Fibroblast of villous mesenchyme (primary cell): ENCODE measurements at regions not wholly inside any gene's neighbourhood (a gene's known extent, or its start where the extent isn't known, plus 50 kb on each side); places are given as distances from the start of the nearest gene placed in this dataset.

ENCODE experiments used
- DNase-seq: peaks from one replicate; pipeline ENCODE4 v3.0.0-alpha.2; 2010; ENCODE audit warnings: low read depth
- H3K4me3 ChIP-seq: 2 replicates; pipeline ENCODE4 v1.5.1; 2011; ENCODE audit warnings: low read depth, mild to moderate bottlenecking, low read length
- CTCF ChIP-seq: IDR thresholded peaks from 2 replicates; pipeline ENCODE4 v1.5.1; 2012; ENCODE audit warnings: low read depth, mild to moderate bottlenecking, low read length; ENCODE audit not compliant: insufficient read depth

- DNase-seq = no peak
- TF ChIP-seq CTCF = no peak
- H3K4me3 ChIP-seq = no peak overlapping the region
Observed at GRCh38 chrX:20402956-20403355, 136.2 kb upstream of the RPS6KA3 start.

GRCh38 chrX:20399728-20400414 is 133.2 kb upstream of the RPS6KA3 start:
- no peak for TF ChIP-seq CTCF
- DNase-seq = no peak
- H3K4me3 ChIP-seq = no peak overlapping the region

- DNase-seq = no peak
- no peak overlapping the region for H3K4me3 ChIP-seq
- TF ChIP-seq CTCF = no peak
Observed at GRCh38 chrX:20397587-20397986, 130.9 kb upstream of the RPS6KA3 start.

- H3K4me3 ChIP-seq = no peak overlapping the region
- no peak for TF ChIP-seq CTCF
- DNase-seq = no peak
Observed at GRCh38 chrX:20394451-20394850, 127.7 kb upstream of the RPS6KA3 start.

GRCh38 chrX:20393944-20394343 is 127.2 kb upstream of the RPS6KA3 start:
- peak; percentile 53 for DNase-seq
- H3K4me3 ChIP-seq = no peak overlapping the region
- no peak for TF ChIP-seq CTCF

- no peak overlapping the region for H3K4me3 ChIP-seq
- peak; percentile 61 for DNase-seq
- no peak for TF ChIP-seq CTCF
Observed at GRCh38 chrX:20388594-20388993, 121.9 kb upstream of the RPS6KA3 start.

GRCh38 chrX:20383477-20383876 is 116.8 kb upstream of the RPS6KA3 start:
- no peak for TF ChIP-seq CTCF
- peak; percentile 33 for DNase-seq
- H3K4me3 ChIP-seq = no peak overlapping the region
